Kidney capillary endothelial cell (primary cell): ENCODE measurements at regions not wholly inside any gene's neighbourhood (a gene's known extent, or its start where the extent isn't known, plus 50 kb on each side); places are given as distances from the start of the nearest gene placed in this dataset.
"Not testable (repeated sequence)": the region's sequence is repeated elsewhere in the genome, so short reads cannot be mapped to it uniquely, and the experiment has no call there.

Experiments used
- DNase-seq: peaks from one replicate; pipeline ENCODE4 v3.0.0-alpha.2; 2018; ENCODE audit warnings: low spot score

DNA sequence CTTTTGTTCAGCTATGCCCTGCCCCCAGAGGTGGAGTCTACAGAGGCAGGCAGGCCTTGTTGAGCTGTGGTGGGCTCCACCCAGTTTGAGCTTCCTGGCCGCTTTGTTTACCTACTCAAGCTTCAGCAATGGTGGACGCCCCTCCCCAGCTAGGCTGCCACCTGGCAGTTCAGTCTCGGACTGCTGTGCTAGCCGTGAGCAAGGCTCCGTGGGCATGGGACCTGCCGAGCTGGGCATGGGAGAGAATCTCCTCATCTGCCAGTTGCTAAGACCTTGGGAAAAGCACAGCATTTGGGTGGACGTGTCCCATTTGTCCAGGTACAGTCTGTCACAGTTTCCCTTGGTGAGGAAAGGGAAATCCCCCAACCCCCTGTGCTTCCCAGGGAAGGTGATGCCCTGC is 270.0 kb upstream of the TCERG1L start:
- not testable (repeated sequence) for DNase-seq

DNA sequence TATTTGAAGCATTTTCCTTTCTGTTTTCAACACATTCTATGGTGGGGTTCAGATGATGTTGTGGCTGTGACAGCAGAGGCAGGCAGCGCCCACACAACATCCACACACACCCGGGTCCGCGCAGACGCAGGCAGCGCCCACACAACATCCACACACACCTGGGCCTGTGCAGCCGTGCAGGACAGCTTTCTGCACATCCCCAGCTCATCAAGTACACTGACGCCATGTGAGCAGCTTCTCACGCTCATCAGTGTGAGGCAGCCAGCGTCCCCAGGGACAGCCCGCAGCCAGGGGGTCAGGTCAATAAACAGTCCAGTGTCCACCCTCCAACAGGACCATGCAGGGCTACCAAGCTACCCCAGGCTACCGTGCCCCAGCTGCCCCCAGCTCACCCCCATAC is 272.8 kb upstream of the TCERG1L start:
- DNase-seq, result no peak

DNA sequence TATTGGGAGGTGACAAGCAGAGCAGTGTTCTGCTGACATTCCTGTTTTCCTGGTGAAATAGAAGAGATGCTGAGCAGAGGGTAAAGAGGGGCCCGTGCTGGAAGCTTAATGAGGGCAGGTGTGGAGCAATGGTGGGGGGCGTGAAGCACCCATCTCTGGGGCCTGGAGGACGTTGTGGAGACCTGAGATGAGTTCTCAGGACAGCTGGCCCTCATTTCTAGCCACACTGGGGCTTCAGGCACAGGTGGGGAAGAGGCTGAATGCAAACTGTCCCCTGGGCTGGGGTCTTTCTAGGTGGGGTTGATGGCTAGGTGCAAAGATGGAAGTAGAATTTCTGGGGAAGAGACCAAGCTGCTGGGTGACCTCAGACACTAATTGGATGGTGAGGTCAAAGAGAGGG is 274.2 kb upstream of the TCERG1L start:
- DNase-seq, result no peak

GRCh38 chr10:131586958-131587357 is 275.4 kb upstream of the TCERG1L start:
- no peak for DNase-seq

DNA sequence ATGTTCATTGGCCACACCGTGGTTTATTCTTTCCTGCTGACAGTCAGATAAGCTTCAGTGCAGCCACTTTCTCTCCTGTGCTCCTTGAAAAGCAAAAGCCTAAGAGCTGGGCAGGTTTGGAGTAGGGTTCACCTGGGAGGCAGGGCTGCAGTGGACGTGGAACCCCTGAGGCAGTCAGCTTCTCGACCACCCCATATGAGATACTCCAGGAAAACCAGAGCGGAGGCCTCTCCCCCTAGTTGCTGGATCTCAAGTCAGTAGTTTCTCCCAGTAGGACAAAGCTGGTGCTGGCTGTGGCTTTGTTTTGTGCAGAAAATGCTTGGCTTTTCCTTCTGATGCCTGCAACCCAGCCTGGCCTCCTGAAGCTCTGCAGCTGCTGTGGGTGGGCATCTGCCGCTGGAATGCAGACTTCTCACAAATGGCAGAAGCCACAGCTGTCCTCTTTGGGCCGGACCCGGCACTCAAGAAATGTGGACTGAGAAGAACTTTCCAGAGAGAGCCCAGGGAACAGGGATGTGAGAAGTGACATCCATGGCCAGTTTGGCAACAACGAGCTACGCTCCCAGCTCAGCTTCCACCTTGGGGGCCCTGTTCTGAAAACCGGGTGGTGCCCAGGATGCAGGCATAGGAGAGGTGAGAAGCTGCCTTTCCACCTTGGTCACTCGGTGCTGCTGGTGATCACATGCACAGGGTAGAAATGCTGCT is 276.6 kb upstream of the TCERG1L start:
- no peak for DNase-seq

- DNase-seq, result no peak
These were observed 277.2 kb upstream of the TCERG1L start for GRCh38 chr10:131588704-131589220.

- DNase-seq, result no peak
These were observed 279.0 kb upstream of the TCERG1L start for GRCh38 chr10:131590567-131590966.

- no peak for DNase-seq
These were observed 280.4 kb upstream of the TCERG1L start for GRCh38 chr10:131591936-131592335.

- DNase-seq, result no peak
These were observed 291.6 kb upstream of the PPP2R2D start for GRCh38 chr10:131609176-131609575.

GRCh38 chr10:131615150-131615549 is 285.7 kb upstream of the PPP2R2D start:
- no peak for DNase-seq

- no peak for DNase-seq
These were observed 284.8 kb upstream of the PPP2R2D start for GRCh38 chr10:131616040-131616439.

DNA sequence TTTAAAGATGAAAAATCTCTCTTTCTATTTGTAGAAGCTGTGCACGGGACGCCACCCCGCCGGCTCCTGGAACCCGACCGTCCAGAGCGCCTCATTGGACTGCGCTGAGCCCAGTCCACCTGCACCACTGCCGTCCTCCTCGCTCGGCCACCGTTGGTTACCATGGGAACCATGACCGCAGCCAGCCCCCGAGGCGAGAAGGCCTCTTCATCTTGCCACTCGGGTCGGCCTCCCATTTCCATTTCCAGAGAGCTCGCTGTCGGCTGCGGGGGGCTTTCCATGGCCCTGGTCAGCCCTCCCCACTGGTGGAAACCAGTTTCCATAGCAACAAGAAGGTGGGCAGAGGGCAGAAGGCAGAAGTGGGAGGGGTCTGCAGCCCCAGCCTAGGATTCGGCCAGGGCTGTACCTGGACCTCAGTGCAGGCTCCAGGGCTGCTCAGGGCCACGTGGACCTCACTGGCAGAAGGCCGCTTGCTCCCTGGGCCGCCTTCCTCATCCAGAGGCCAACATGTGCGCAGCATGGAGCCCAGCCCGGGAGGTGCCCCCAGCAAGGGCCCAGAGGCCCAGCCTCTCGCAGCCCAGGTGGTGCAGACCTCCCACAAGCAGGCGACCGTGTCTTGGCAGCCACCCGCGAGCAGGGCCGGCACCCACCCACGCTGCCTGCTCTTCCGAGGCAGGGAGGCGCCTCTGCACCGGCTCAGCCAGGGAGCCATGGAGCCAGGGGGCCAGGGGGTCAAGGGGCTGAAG is 283.5 kb upstream of the PPP2R2D start:
- no peak for DNase-seq

DNA sequence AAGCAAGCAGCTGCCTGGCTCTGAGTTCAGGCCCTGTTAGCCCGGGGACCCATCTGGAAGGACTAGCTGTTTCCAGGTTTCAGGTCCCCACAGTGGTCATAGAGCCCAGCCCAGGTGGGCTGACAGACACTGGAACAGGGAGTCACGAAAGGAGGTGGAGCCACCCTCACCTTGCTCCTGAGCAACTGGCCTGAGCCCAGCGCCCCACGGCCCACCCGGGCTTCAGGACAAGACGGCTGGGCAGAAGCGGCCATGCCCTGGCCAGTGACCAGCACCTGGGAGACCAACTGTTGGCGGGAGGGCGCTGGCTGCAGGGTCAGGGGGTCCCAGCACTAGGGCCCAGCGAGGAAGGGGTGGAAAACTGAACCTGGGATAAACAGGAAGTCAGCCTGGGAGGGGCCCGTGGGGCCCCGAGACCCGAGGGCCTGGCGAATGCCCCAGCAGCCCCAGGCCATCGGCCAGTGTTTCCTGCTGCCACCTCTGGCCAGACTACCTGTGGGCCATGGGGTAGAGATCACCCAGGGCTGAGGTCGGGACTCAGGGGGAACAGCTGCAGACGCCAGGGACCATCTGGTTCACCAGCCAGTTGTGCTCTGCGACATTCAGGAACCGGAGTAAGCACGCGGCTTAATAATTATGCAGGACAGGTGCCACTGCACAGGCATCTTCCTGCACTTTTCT is 282.1 kb upstream of the PPP2R2D start:
- no peak for DNase-seq

- DNase-seq, result no peak
These were observed 280.5 kb upstream of the PPP2R2D start for GRCh38 chr10:131620314-131620713.

DNA sequence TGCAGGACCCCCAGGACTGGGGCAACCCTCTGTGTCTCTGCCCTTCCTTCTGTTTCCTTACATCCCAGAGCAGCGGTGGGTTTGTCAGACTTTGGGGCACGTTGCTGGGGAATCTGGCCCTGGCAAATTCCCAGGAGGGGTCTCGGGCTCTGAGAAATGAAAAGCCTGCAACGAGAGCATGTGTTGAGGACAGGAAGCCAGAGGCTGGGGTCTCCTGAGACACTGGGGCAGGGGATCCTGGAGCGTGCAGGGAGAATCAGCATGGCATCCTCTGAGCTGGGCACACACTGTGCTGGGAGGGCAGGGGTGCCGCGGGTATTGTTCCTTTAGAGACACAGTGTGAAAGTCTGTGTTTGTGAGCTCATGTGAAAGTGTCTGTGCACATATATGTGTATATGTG is 279.9 kb upstream of the PPP2R2D start:
- DNase-seq, result no peak

- DNase-seq, result no peak
These were observed 278.8 kb upstream of the PPP2R2D start for GRCh38 chr10:131621784-131622624.

DNA sequence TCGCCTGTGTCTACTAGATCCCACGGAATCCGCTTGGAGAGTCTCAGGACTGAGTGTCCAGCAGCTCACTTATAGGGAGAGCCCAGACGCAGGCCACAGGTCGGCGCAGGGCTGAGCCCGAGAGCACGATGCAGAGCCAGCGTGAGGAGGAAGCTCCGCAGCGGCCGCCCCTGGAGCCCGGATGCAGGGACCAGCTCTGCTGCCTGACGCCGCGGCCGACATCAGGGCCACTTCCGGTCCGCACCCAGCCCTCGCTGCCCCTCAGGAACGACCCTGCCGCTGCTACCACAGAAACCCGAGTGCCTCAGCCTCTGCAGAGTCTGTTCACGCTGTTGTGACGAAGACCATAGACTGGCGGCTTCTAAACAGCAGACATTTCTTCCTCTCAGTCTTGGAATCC is 275.8 kb upstream of the PPP2R2D start:
- no peak for DNase-seq

GRCh38 chr10:131626274-131626673 is 274.5 kb upstream of the PPP2R2D start:
- DNase-seq, result no peak

DNA sequence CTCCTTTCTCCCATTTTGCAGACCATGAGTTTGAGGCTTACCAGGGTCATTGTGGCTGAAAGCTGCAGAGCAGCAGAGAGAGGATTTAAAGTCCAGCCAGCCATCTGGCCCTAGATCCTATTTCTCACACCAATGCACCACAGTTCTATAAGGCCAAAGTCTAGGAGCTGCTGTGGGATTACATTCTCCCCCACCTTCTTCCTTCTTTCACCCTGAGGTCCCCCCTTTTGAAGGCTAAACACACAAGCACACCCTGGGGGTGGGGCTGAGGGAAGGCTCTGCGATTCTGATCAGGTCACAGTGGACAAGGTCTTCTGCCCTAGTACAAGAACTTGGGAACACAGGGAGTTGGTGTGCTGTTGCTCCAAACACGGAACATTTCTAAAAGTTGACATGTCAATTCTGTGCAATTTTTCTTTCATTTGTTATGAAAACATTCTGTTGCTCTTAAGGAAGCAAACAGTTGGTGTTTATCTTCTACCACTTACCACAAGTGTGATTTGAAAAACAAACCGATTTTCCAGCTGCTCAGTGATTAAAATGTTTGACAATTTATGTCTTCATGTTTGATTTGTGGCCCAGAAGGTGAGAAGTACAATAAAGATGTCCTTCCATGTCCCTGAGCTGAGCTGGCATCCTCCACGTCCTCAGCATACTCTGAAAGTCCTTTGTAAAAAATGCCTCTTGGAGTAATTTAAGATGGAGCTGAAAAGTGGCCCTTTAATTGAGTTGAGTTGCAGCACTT is 271.6 kb upstream of the PPP2R2D start:
- DNase-seq, result no peak

DNA sequence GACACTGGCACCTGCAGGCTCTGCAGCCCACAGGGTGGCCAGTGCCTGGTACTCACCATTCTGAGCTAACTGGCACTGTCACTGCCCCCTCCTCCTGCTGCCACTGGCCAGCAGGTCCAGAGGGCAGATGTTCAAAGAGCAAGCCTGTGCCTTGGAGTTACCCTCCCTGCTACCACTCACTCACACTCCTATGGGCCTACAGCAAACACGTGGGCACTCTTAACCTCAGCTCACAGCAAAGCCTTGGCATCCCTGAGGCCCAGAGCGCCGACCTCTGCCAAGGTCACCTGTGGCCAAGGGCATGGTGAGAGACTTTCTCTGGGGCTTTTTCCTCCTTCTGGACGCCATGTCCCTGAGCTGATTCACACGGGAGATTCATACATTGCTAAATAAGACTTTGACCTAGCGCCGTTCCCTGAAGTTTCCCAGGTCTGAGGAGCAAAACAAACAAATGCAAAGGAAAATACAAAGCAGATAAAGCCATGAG is 270.0 kb upstream of the PPP2R2D start:
- DNase-seq, result no peak

GRCh38 chr10:131631619-131632018 is 269.2 kb upstream of the PPP2R2D start:
- DNase-seq, result no peak
